Activated CD8-positive, alpha-beta memory T cell treated with anti-CD3 and anti-CD28 coated beads, Interleukin-2, amount 50 U/mL, for 4 hours (primary cell): ENCODE measurements at regions not wholly inside any gene's neighbourhood (a gene's known extent, or its start where the extent isn't known, plus 50 kb on each side); places are given as distances from the start of the nearest gene placed in this dataset.

Experiments used
- DNase-seq: peaks from one replicate; pipeline ENCODE4 v3.0.0-alpha.2; 2020

DNA sequence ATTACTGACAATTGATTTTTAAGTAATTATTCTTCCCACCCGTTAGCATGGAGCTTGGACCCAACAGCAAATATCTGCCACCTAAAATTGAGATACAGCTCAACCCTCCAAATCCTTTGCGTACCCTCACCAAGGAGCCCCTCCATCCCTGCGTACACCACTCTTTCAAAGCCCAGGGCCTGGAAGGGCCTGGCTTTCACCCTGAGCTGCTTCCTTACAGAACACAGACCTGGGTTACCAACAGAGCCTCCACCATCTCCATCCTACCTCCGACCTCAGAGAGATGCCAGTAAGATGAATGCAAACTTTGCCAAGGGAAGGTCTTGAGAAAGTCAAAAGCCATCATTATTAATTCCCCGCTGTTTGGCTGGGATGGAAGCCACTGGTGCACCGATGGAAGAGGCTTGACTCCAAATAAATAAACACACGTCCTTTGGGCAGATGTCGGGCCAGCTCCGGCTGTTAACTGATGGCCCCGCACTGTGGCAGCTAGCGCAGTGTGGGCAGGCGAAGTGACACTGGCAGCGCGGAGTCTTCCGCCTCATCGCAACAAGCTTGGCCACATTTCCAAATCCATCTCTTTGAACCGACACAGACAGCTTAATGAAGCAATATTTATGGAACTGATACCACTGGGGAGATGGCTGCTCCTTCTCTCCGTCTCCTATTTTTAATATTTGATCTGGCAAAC is 150.2 kb upstream of the VSTM2B start:
- DNase-seq: no peak

- DNase-seq: no peak
These were observed 148.9 kb upstream of the VSTM2B start for GRCh38 chr19:29376855-29377354.

DNA sequence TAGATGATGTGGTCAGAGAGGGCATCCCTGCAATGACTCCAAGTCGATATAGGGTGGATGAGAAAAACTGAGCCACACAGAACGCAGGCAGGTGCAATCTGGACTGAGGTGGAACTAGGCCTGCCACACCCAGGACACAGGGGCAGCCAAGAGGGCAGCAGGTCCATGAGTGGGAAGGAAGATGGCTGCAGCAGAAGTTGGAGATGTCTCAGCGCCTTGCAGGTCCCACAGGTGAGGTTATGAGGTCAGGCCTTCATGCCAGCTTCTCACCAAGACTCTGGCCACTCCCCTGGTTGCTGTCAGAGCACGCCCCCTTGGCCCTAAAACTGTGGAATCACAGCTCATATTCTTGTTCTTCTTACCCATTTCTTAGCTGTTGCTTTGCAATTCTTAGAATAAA is 147.7 kb upstream of the VSTM2B start:
- no peak for DNase-seq

GRCh38 chr19:29378543-29379080 is 147.2 kb upstream of the VSTM2B start:
- no peak for DNase-seq

GRCh38 chr19:29379257-29380021 is 146.4 kb upstream of the VSTM2B start:
- DNase-seq: no peak

DNA sequence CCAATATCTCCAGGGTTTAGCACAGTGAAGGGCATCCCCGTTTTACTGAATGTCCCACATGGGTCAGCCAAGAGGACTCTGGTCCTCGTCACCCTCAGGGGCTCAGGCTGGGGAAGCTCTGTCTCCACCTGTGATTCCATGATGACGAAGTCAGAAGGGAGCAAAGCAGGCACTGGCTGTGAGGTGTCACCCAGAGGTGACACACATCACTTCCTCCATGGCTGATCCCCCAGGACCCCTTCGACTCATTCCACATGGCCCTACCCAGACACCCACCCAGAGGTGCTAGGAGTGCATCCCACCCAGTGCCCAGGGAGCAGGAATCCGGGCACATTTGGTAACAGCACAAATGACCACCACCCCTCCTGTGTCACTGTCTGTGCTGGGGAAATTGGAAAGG is 145.2 kb upstream of the VSTM2B start:
- DNase-seq: no peak

GRCh38 chr19:29381353-29382203 is 144.2 kb upstream of the VSTM2B start:
- DNase-seq: no peak

GRCh38 chr19:29383696-29384095 is 142.1 kb upstream of the VSTM2B start:
- DNase-seq: no peak

- no peak for DNase-seq
These were observed 141.1 kb upstream of the VSTM2B start for GRCh38 chr19:29384656-29385055.

- DNase-seq: no peak
These were observed 140.5 kb upstream of the VSTM2B start for GRCh38 chr19:29385191-29385795.

GRCh38 chr19:29386970-29387369 is 138.8 kb upstream of the VSTM2B start:
- DNase-seq: no peak

DNA sequence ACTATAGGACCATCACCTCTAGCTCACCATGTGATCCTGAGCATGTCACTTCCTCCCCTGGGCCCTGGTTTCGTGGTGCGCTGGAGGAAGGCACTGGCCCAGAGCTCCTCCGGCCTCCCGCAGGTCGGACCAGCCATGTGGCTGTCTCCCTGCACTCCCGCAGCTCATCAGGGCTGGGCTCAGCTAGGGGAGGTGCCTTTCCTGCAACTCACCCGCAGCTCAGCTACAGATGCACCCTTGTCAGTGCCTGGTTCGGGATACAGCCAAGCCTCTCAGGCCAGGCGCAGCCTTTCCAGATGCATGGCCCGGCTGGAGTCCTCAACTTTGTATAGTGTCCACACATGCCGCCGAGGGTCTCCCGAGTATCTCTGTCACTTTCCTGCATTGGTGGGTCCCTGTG is 138.2 kb upstream of the VSTM2B start:
- no peak for DNase-seq

GRCh38 chr19:29389495-29389894 is 136.3 kb upstream of the VSTM2B start:
- no peak for DNase-seq

DNA sequence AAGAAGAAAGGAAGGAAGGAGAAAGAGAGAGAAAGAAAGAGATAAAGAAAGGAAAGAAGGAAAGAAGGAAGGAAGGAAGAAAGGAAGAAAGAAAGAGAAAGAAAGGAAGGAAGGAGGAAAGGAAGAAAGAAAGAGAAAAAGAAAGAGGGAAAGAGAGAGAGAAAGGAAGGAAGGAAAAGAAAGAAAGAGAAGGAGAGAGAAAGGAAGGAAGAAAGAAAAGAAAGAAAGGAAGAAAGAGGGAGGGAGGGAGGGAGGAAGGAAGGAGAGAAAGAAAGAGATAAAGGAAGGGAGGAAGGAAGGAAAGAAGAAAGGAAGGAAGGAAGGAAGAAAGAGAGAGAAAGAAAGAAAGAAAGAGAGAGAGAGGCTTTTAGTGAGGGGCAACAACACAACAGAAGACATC is 135.1 kb upstream of the VSTM2B start:
- no peak for DNase-seq

- no peak for DNase-seq
These were observed 131.8 kb upstream of the VSTM2B start for GRCh38 chr19:29393915-29394460.

GRCh38 chr19:29395111-29395733 is 130.6 kb upstream of the VSTM2B start:
- DNase-seq: no peak

DNA sequence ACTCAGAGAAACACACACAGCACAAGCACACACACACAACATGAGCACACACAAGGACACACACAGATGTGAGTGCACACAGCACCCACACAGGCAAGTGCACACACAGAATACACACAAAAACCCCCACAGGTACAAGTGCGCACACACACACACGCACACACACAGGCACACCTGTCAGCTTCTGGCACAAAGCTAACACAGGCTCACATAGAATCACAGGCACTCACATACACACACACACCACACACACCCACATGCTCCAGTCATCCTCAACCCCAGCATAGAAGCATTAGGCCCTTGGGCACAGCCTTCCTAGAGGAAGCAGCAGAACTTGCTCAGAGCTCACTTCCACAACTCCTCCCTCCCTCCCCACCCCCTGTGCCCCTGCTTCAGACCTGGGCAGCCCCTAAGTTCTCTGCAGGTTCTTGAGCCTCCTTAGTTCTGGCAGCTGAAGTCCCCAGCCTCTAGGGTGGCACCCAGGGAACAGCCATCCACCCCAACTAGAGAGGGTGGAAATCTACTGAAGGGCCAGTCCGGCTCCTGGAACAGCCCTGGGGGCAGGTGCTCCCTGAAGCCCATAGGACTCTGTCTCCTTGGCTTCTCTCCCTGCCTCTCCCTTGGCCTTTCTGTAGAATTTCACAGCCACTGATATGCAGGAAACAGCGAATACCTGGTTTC is 129.9 kb upstream of the VSTM2B start:
- no peak for DNase-seq

- DNase-seq: no peak
These were observed 128.9 kb upstream of the VSTM2B start for GRCh38 chr19:29396925-29397324.

- DNase-seq: no peak
These were observed 128.0 kb upstream of the VSTM2B start for GRCh38 chr19:29397748-29398147.

GRCh38 chr19:29399804-29400203 is 126.0 kb upstream of the VSTM2B start:
- DNase-seq: no peak
